Left lung (tissue), 4 donors: ENCODE measurements at regions not wholly inside any gene's neighbourhood (a gene's known extent, or its start where the extent isn't known, plus 50 kb on each side); places are given as distances from the start of the nearest gene placed in this dataset.
A peak's percentile ranks its signal among the peaks of the same experiment; 100 is the strongest.

Experiments used
- ATAC-seq: fragments of 200-7000 bp; cut with Tn5 transposase; one replicate; pipeline ENCODE4 v1.9.1; 2020; ENCODE audit warnings: moderate library complexity
- DNase-seq, 4 donors: peaks; one replicate each; pipeline ENCODE4 v3.0.0-alpha.2; 2013 to 2020
- H3K27ac ChIP-seq, 2 donors: fragments of 200-600 bp; sonication (generic) in 1 of 2; one replicate each; pipeline versions ENCODE4 v1.5.0 to v1.8.0; 2020 to 2021
- H3K27me3 ChIP-seq, 2 donors: fragments of 200-600 bp; sonication (generic) in 1 of 2; one replicate each; pipeline versions ENCODE4 v1.5.0 to v1.8.0; 2020 to 2021
- H3K36me3 ChIP-seq, 2 donors: fragments of 200-600 bp; sonication (generic) in 1 of 2; one replicate each; pipeline versions ENCODE4 v1.5.0 to v1.8.0; 2020 to 2021
- H3K4me1 ChIP-seq, 2 donors: fragments of 200-600 bp; one replicate each; pipeline ENCODE4 v1.8.0; 2021
- H3K4me3 ChIP-seq, 2 donors: fragments of 200-600 bp; sonication (generic) in 1 of 2; one replicate each; pipeline versions ENCODE4 v1.5.0 to v1.8.0; 2020 to 2021; ENCODE audit warnings: mild to moderate bottlenecking in 1 of 2
- H3K9me3 ChIP-seq, 2 donors: fragments of 200-600 bp; sonication (generic) in 1 of 2; one replicate each; pipeline versions ENCODE4 v1.5.0 to v1.8.0; 2020 to 2021
- CTCF ChIP-seq, 2 donors: fragments of 200-600 bp; sonication (generic) in 1 of 2; IDR thresholded peaks; one replicate each; pipeline versions ENCODE4 v1.5.0 to v1.8.0; 2021; ENCODE audit warnings: antibody characterized with exemption in 2 of 2
- intact Hi-C, 2 donors: fragments of 100-400 bp; cut with DNase I; formaldehyde crosslinking; loops; one replicate each; pipeline versions ENCODE4 v1.11.2 to v1.14.2; 2022
- donor health status: DM: no; HTN: yes; CAD: no.
- donor health status: DM: no; HTN: no; CAD: no.

- DNase-seq = no peak
- no peak for ATAC-seq
- Histone ChIP-seq H3K4me1 (no peaks in the 10 kb centered on the region), H3K27me3 (no peaks in the 10 kb centered on the region), H3K9me3 (peaks cover 0 to 6% of the 10 kb centered on the region in 2 donors), H3K4me3 (no peak overlapping the region), H3K27ac (no peak overlapping the region), H3K36me3 (no peaks in the 10 kb centered on the region)
- intact Hi-C loops = no loop called here
- no peak for TF ChIP-seq CTCF (IDR thresholded peaks at IDR 0.05)
Observed at GRCh38 chr12:89257340-89257739, 95.0 kb downstream of the DUSP6 start.

GRCh38 chr12:89256060-89256459, 96.2 kb downstream of the DUSP6 start:
- Histone ChIP-seq H3K36me3 (no peaks in the 10 kb centered on the region), H3K4me3 (no peak overlapping the region), H3K27me3 (no peaks in the 10 kb centered on the region), H3K27ac (no peak overlapping the region), H3K9me3 (peaks cover 0 to 6% of the 10 kb centered on the region in 2 donors), H3K4me1 (peaks cover 4 to 8% of the 10 kb centered on the region in 2 donors)
- no peak for DNase-seq
- no peak for ATAC-seq
- TF ChIP-seq CTCF (IDR thresholded peaks at IDR 0.05) = no peak
- intact Hi-C loops = no loop called here

GRCh38 chr12:89253488-89253887, 98.8 kb downstream of the DUSP6 start:
- no peak for TF ChIP-seq CTCF (IDR thresholded peaks at IDR 0.05)
- DNase-seq = no peak
- Histone ChIP-seq H3K27me3 (no peaks in the 10 kb centered on the region), H3K4me3 (no peak overlapping the region), H3K4me1 (peaks cover 4 to 8% of the 10 kb centered on the region in 2 donors), H3K36me3 (no peaks in the 10 kb centered on the region), H3K27ac (no peak overlapping the region), H3K9me3 (peaks cover 0 to 4% of the 10 kb centered on the region in 2 donors)
- intact Hi-C loops = no loop called here
- ATAC-seq = no peak

GRCh38 chr12:89252284-89252683, 100.0 kb downstream of the DUSP6 start:
- Histone ChIP-seq H3K36me3 (no peaks in the 10 kb centered on the region), H3K27me3 (no peaks in the 10 kb centered on the region), H3K9me3 (no peaks in the 10 kb centered on the region), H3K27ac (no peak overlapping the region), H3K4me3 (no peak overlapping the region), H3K4me1 (peaks cover 13% of the 10 kb centered on the region in 2 donors)
- ATAC-seq (peak; percentile 67), DNase-seq (no peak)
- no peak for TF ChIP-seq CTCF (IDR thresholded peaks at IDR 0.05)
- intact Hi-C loops = no loop called here

- Histone ChIP-seq H3K9me3 (no peaks in the 10 kb centered on the region), H3K36me3 (no peaks in the 10 kb centered on the region), H3K27me3 (no peaks in the 10 kb centered on the region), H3K4me1 (peaks cover 13% of the 10 kb centered on the region in 2 donors), H3K4me3 (no peak overlapping the region), H3K27ac (no peak overlapping the region)
- TF ChIP-seq CTCF (IDR thresholded peaks at IDR 0.05) = no peak
- intact Hi-C loops = no loop called here
- DNase-seq = no peak
- ATAC-seq = peak; percentile 25
Observed at GRCh38 chr12:89251342-89252271, 100.7 kb downstream of the DUSP6 start.
